ENCODE measurements at regions not wholly inside any gene's neighbourhood (a gene's known extent, or its start where the extent isn't known, plus 50 kb on each side); places are given as distances from the start of the nearest gene placed in this dataset.
A peak's percentile ranks its signal among the peaks of the same experiment; 100 is the strongest.

DNA sequence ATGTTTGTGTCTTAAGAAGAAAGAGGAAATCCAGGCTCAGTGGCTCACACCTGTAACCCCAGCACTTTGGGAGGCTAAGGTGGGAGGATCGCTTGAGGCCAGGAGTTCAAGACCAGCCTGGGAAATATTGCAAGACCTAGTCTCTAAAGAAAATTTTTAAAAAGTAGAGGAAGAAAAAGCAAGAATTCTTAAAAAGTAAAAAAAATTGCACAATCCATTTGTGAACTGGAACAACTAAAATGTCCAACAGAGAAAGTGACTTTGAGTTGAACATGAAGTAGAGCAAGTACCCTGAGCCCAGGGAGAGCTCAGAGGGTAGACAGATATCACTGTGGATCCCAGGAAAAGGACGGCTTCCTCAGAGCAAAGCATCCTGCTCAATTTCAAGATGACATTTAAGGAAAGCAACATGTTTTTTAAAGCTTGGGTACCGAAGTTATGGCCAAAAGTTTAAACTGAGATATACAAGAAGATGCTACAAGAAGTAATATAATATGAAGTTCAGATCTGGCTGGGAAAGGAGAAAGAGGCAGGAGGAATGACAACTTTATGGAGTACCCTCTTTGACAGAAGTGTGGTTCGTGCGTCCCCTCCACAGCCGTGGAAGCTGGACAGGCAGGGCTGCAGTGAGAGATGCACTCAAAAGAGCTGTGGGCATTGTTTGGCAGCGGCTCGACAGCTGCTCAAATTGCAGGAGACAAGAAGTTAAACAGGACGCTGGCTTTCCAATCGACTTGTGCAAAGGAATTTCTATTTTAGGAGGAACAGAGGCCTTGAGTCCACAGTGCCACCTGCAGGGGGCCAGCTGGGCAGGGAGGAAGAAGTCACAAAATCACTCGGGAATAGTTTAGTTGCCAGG, 201.3 kb downstream of the JCAD start:
- TF ChIP-seq, protein P1, sequence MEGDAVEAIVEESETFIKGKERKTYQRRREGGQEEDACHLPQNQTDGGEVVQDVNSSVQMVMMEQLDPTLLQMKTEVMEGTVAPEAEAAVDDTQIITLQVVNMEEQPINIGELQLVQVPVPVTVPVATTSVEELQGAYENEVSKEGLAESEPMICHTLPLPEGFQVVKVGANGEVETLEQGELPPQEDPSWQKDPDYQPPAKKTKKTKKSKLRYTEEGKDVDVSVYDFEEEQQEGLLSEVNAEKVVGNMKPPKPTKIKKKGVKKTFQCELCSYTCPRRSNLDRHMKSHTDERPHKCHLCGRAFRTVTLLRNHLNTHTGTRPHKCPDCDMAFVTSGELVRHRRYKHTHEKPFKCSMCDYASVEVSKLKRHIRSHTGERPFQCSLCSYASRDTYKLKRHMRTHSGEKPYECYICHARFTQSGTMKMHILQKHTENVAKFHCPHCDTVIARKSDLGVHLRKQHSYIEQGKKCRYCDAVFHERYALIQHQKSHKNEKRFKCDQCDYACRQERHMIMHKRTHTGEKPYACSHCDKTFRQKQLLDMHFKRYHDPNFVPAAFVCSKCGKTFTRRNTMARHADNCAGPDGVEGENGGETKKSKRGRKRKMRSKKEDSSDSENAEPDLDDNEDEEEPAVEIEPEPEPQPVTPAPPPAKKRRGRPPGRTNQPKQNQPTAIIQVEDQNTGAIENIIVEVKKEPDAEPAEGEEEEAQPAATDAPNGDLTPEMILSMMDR (conservative IDR thresholded peaks at IDR 0.05 in 1 of 2, IDR thresholded peaks at IDR 0.05 in 1 of 2; ENCODE audit: low read depth in 1 of 2, low read length in 2 of 2) = peak; percentile 77 to 84
- no peak for TF ChIP-seq EZH2 (IDR thresholded peaks at IDR 0.05; ENCODE audit: low read length, missing control alignments)
- DNase-seq (ENCODE audit: low read depth in 2 of 2) = peak; percentile 85 to 89

DNA sequence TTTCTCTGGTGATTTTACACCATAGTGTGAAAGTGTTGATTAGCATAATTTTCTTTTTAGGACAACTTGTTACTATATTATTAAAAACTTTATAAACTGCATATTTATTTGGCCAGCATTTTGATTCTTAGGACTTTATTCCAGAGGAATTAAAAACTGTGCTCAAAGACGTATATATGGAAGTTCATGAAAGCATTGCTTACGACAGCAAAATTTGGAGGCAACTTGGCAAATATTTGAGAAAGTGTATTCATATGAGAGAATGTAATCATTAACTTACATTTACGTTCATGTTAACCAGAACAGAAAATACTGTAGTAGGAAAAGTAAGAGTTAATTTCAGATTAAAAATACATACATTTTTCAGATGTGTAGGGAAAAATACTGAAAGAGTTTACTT, 203.1 kb downstream of the JCAD start:
- no peaks in the 10 kb centered on the region for H3K36me3 ChIP-seq (ENCODE audit: control insufficient read depth, insufficient read depth, low read length)
- H3K79me2 ChIP-seq (ENCODE audit: control insufficient read depth, insufficient read depth, low read length) = no peaks in the 10 kb centered on the region
- no peak overlapping the region for H3K4me2 ChIP-seq (ENCODE audit: extremely low read depth, insufficient read depth, low read length)
- no peak for TF ChIP-seq EZH2 (IDR thresholded peaks at IDR 0.05; ENCODE audit: low read length, missing control alignments)
- TF ChIP-seq, protein P1 (conservative IDR thresholded peaks at IDR 0.05 in 1 of 2, IDR thresholded peaks at IDR 0.05 in 1 of 2; ENCODE audit: low read depth in 1 of 2, low read length in 2 of 2) = no peak
- no peak overlapping the region for H3K9ac ChIP-seq (ENCODE audit: insufficient read depth, low read length)
- H3K9me3 ChIP-seq (ENCODE audit: control insufficient read depth, insufficient read depth, low read depth, low read length) = no peaks in the 10 kb centered on the region
- H3K4me1 ChIP-seq (ENCODE audit: control insufficient read depth, extremely low read depth, insufficient read depth, low read length) = peaks cover 7% of the 10 kb centered on the region
- no peak overlapping the region for H3K27ac ChIP-seq (ENCODE audit: insufficient read depth, low read length)
- H3K27me3 ChIP-seq (ENCODE audit: control insufficient read depth, insufficient read depth, low read length) = no peaks in the 10 kb centered on the region
- no peak overlapping the region for H2AFZ ChIP-seq (ENCODE audit: low read length)
- H3K4me3 ChIP-seq (replicated peaks in 1 of 4; ENCODE audit: control extremely low read depth in 1 of 4, insufficient read depth in 1 of 4, low read depth in 3 of 4, low read length in 4 of 4) = no peak overlapping the region
- DNase-seq (ENCODE audit: low read depth in 2 of 2) = no peak
- H4K20me1 ChIP-seq (ENCODE audit: control insufficient read depth, extremely low read depth, insufficient read depth, low read length) = no peaks in the 10 kb centered on the region

More for the DNA sequence above, 201.3 kb downstream of the JCAD start:
- peak overlapping the region; percentile 18 for H3K4me2 ChIP-seq (ENCODE audit: extremely low read depth, insufficient read depth, low read length)
- H3K4me3 ChIP-seq (replicated peaks in 1 of 4; ENCODE audit: control extremely low read depth in 1 of 4, insufficient read depth in 1 of 4, low read depth in 3 of 4, low read length in 4 of 4) = no peak overlapping the region
- no peaks in the 10 kb centered on the region for H3K27me3 ChIP-seq (ENCODE audit: control insufficient read depth, insufficient read depth, low read length)
- H3K27ac ChIP-seq (ENCODE audit: insufficient read depth, low read length) = no peak overlapping the region
- H2AFZ ChIP-seq (ENCODE audit: low read length) = no peak overlapping the region
- H3K4me1 ChIP-seq (ENCODE audit: control insufficient read depth, extremely low read depth, insufficient read depth, low read length) = peaks cover 12% of the 10 kb centered on the region
- H3K79me2 ChIP-seq (ENCODE audit: control insufficient read depth, insufficient read depth, low read length) = no peaks in the 10 kb centered on the region
- no peaks in the 10 kb centered on the region for H4K20me1 ChIP-seq (ENCODE audit: control insufficient read depth, extremely low read depth, insufficient read depth, low read length)
- H3K9ac ChIP-seq (ENCODE audit: insufficient read depth, low read length) = no peak overlapping the region
- no peaks in the 10 kb centered on the region for H3K9me3 ChIP-seq (ENCODE audit: control insufficient read depth, insufficient read depth, low read depth, low read length)
- no peaks in the 10 kb centered on the region for H3K36me3 ChIP-seq (ENCODE audit: control insufficient read depth, insufficient read depth, low read length)

DNA sequence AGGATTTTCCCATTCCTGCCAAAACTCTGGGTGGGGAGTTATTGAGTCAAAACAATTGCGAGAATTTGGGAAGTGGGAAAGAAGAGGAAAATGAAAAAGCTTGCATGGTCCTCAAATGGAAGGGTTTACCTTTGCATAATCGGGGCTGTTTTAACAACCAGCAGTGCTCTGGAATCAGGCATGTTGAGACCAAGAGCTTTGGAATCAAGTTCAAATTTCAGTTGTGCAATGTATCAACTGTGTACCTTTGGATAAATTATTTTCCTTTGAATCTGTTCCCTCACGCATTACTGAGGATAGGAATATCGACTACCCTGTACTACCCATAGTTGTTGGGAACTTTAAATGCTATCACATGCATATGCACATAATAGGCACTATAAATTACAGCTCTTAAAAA, 205.5 kb downstream of the JCAD start:
- Histone ChIP-seq H3K27me3 (ENCODE audit: control insufficient read depth, insufficient read depth, low read length) (no peaks in the 10 kb centered on the region), H3K79me2 (ENCODE audit: control insufficient read depth, insufficient read depth, low read length) (no peaks in the 10 kb centered on the region), H3K4me1 (ENCODE audit: control insufficient read depth, extremely low read depth, insufficient read depth, low read length) (peaks cover 7% of the 10 kb centered on the region), H3K27ac (ENCODE audit: insufficient read depth, low read length) (no peak overlapping the region), H3K4me2 (ENCODE audit: extremely low read depth, insufficient read depth, low read length) (no peak overlapping the region), H3K9ac (ENCODE audit: insufficient read depth, low read length) (no peak overlapping the region), H3K4me3 (replicated peaks in 1 of 4; ENCODE audit: control extremely low read depth in 1 of 4, insufficient read depth in 1 of 4, low read depth in 3 of 4, low read length in 4 of 4) (no peak overlapping the region), H3K9me3 (ENCODE audit: control insufficient read depth, insufficient read depth, low read depth, low read length) (no peaks in the 10 kb centered on the region), H2AFZ (ENCODE audit: low read length) (no peak overlapping the region), H3K36me3 (ENCODE audit: control insufficient read depth, insufficient read depth, low read length) (no peaks in the 10 kb centered on the region), H4K20me1 (ENCODE audit: control insufficient read depth, extremely low read depth, insufficient read depth, low read length) (no peaks in the 10 kb centered on the region)
- TF ChIP-seq, protein P1 (conservative IDR thresholded peaks at IDR 0.05 in 1 of 2, IDR thresholded peaks at IDR 0.05 in 1 of 2; ENCODE audit: low read depth in 1 of 2, low read length in 2 of 2) = no peak
- DNase-seq (ENCODE audit: low read depth in 2 of 2) = no peak

Measured in fibroblast of lung (primary cell).